ENCODE measurements at regions not wholly inside any gene's neighbourhood (a gene's known extent, or its start where the extent isn't known, plus 50 kb on each side); places are given as distances from the start of the nearest gene placed in this dataset.

GRCh38 chrX:128891554-128891953 lies 631.7 kb downstream of the SMARCA1 start:
- no peak overlapping the region for H3K4me3 ChIP-seq (ENCODE audit: low read length)
- DNase-seq (ENCODE audit: low read depth) = no peak
- TF ChIP-seq, protein P1, sequence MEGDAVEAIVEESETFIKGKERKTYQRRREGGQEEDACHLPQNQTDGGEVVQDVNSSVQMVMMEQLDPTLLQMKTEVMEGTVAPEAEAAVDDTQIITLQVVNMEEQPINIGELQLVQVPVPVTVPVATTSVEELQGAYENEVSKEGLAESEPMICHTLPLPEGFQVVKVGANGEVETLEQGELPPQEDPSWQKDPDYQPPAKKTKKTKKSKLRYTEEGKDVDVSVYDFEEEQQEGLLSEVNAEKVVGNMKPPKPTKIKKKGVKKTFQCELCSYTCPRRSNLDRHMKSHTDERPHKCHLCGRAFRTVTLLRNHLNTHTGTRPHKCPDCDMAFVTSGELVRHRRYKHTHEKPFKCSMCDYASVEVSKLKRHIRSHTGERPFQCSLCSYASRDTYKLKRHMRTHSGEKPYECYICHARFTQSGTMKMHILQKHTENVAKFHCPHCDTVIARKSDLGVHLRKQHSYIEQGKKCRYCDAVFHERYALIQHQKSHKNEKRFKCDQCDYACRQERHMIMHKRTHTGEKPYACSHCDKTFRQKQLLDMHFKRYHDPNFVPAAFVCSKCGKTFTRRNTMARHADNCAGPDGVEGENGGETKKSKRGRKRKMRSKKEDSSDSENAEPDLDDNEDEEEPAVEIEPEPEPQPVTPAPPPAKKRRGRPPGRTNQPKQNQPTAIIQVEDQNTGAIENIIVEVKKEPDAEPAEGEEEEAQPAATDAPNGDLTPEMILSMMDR (conservative IDR thresholded peaks at IDR 0.05; ENCODE audit: low read depth, low read length) = no peak

- DNase-seq (ENCODE audit: low read depth) = no peak
- TF ChIP-seq, protein P1 (conservative IDR thresholded peaks at IDR 0.05; ENCODE audit: low read depth, low read length) = no peak
- H3K4me3 ChIP-seq (ENCODE audit: low read length) = no peak overlapping the region
Observed at GRCh38 chrX:128884430-128884829, 638.9 kb downstream of the SMARCA1 start.

- DNase-seq (ENCODE audit: low read depth) = no peak
- H3K4me3 ChIP-seq (ENCODE audit: low read length) = no peak overlapping the region
- TF ChIP-seq, protein P1 (conservative IDR thresholded peaks at IDR 0.05; ENCODE audit: low read depth, low read length) = no peak
Observed at GRCh38 chrX:128883650-128884049, 639.6 kb downstream of the SMARCA1 start.

- DNase-seq (ENCODE audit: low read depth) = no peak
- H3K4me3 ChIP-seq (ENCODE audit: low read length) = no peak overlapping the region
- TF ChIP-seq, protein P1 (conservative IDR thresholded peaks at IDR 0.05; ENCODE audit: low read depth, low read length) = no peak
Observed at GRCh38 chrX:128870361-128870760, 652.9 kb downstream of the SMARCA1 start.

DNA sequence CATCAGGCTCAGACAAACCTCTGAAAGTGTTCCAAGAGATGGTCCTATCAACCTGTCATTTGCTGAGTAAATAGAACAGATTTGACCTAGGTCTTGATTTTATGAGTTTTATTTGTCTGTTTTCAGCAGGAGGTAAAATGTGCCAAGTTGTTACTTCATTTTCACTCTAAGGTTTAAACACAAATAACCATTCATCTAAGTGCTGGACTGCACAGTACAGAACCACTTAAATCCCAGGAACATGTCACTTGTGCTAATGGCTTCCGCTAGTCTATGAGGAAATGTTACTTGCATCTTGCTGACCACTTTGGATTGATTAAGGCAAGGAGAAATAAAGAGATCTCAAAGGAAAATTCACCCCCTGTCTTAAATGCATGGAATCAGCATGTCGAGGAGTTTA lies 660.7 kb downstream of the SMARCA1 start:
- no peak for DNase-seq (ENCODE audit: low read depth)
- TF ChIP-seq, protein P1 (conservative IDR thresholded peaks at IDR 0.05; ENCODE audit: low read depth, low read length) = no peak

DNA sequence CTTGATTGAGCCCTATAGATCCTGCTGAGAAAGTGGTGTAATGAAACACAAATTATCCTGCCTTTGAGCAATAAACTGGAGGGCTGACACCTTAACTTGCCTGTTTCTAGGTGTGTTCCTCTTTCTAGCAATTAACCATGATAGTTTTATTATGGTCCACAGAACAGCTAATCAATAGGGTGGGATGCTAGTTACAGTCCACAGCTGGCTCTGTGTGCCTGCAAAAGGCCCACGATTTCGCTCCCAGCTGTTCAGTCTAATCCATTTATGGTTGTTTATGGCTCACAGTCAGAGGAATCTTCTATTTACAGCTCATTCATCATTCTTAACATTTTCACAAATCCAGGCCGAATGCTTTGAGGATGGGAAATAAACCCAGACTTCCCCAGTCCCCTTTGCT lies 674.9 kb downstream of the SMARCA1 start:
- TF ChIP-seq, protein P1 (conservative IDR thresholded peaks at IDR 0.05; ENCODE audit: low read depth, low read length) = no peak
- H3K4me3 ChIP-seq (ENCODE audit: low read length) = no peak overlapping the region
- DNase-seq (ENCODE audit: low read depth) = no peak

More for the DNA sequence above, 660.7 kb downstream of the SMARCA1 start:
- no peak overlapping the region for H3K4me3 ChIP-seq (ENCODE audit: low read length)

GRCh38 chrX:128846385-128846784 lies 676.9 kb downstream of the SMARCA1 start:
- no peak for DNase-seq (ENCODE audit: low read depth)
- TF ChIP-seq, protein P1 (conservative IDR thresholded peaks at IDR 0.05; ENCODE audit: low read depth, low read length) = no peak

More at GRCh38 chrX:128846385-128846784, 676.9 kb downstream of the SMARCA1 start:
- H3K4me3 ChIP-seq (ENCODE audit: low read length) = no peak overlapping the region

Measured in retinal pigment epithelial cell (primary cell).